Mucosa of descending colon (tissue), 3 donors: ENCODE measurements at regions not wholly inside any gene's neighbourhood (a gene's known extent, or its start where the extent isn't known, plus 50 kb on each side); places are given as distances from the start of the nearest gene placed in this dataset. TPM values are rescaled to one million over a fixed set of nuclear protein-coding genes. Genes with fewer than 3 reads are reported as not detected.
A peak's percentile ranks its signal among the peaks of the same experiment; 100 is the strongest.

Experiments
- ATAC-seq: fragments of 200-7000 bp; cut with Tn5 transposase; one replicate; pipeline ENCODE4 v1.9.1; 2020; ENCODE audit warnings: mild to moderate bottlenecking, moderate library complexity
- DNase-seq, 3 donors: peaks; one replicate each; pipeline ENCODE4 v3.0.0-alpha.2; 2020
- H3K36me3 ChIP-seq: fragments of 200-600 bp; one replicate; pipeline ENCODE4 v1.8.0; 2021; ENCODE audit warnings: low read depth, mild to moderate bottlenecking
- H3K4me1 ChIP-seq: fragments of 200-600 bp; one replicate; pipeline ENCODE4 v1.8.0; 2021; ENCODE audit warnings: low read depth, mild to moderate bottlenecking
- H3K4me3 ChIP-seq: fragments of 200-600 bp; one replicate; pipeline ENCODE4 v1.8.0; 2021; ENCODE audit warnings: mild to moderate bottlenecking
- H3K9me3 ChIP-seq: fragments of 200-600 bp; one replicate; pipeline ENCODE4 v1.8.0; 2021; ENCODE audit warnings: mild to moderate bottlenecking
- CTCF ChIP-seq: fragments of 200-600 bp; IDR thresholded peaks from one replicate; pipeline ENCODE4 v1.8.0; 2022; ENCODE audit warnings: antibody characterized with exemption, mild to moderate bottlenecking
- intact Hi-C, 2 donors: fragments of 100-400 bp; cut with DNase I in 1 of 2; cut with micrococcal nuclease in 1 of 2; formaldehyde crosslinking; loops; one replicate each; pipeline versions ENCODE4 v1.11.0 to v1.11.1; 2022; cut with DNase I, micrococcal nuclease
- microRNA-seq: library from miRNA; unstranded; fragments of <30 nt; microRNA quantifications from one replicate; pipeline ENCODE4, GENCODE V29; 2019
- donor health status: DM: no; HTN: no; CAD: no; lungs with moderate emphysema.
- donor health status: DM: no; HTN: no; CAD: no.
- donor health status: DM: no; HTN: yes; CAD: no.

DNA sequence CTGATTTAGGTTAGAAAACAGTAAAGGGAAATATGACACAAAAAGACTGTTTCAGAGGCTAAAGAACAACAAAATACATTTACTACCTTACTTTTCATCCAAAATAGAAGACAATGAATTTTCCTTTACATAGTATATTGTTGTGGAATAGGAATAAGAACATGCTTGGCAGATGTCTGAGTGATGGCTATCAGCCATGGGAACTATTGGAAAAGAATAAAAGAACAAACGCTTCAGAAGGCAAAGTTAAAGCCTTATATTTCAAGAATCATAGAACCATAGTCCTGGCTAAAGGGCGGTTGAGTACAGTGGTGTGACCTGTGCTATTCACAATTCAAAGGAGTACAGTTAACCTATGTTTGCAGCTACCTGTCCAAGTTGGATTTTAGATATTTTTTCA lies 73.9 kb upstream of the NRXN1 start:
- intact Hi-C loops: no loop called here
- no peak for TF ChIP-seq CTCF
- no peaks in the 10 kb centered on the region for H3K36me3 ChIP-seq
- ATAC-seq (no peak), DNase-seq (no peak)
- peaks cover 2% of the 10 kb centered on the region for H3K4me1 ChIP-seq
- H3K9me3 ChIP-seq: no peaks in the 10 kb centered on the region
- no peak overlapping the region for H3K4me3 ChIP-seq

DNA sequence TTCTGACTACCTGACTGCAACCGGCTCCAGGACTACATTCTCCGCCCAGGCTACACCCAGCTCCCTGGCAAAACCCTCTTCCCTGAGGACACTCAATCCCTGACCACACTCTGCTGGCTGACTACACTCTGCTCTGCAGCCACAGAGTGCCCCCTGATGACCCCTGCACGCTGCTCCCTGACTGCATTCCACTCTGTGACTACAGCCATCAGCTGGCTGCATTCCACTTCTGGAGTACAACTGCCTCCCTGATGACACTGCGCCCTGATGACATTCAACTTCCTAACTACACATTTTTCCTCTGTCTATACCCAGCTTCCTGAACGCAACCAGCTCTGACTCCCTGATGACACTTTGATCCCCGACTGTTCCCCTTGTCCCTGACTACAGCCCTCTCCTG lies 71.3 kb upstream of the NRXN1 start:
- Histone ChIP-seq H3K9me3 (no peaks in the 10 kb centered on the region), H3K4me3 (no peak overlapping the region), H3K36me3 (no peaks in the 10 kb centered on the region), H3K4me1 (peaks cover 2% of the 10 kb centered on the region)
- ATAC-seq (peak; percentile 20), DNase-seq (peak in 2 of 3 donors; percentile 1 to 21)
- intact Hi-C loops: no loop called here
- TF ChIP-seq CTCF: no peak

DNA sequence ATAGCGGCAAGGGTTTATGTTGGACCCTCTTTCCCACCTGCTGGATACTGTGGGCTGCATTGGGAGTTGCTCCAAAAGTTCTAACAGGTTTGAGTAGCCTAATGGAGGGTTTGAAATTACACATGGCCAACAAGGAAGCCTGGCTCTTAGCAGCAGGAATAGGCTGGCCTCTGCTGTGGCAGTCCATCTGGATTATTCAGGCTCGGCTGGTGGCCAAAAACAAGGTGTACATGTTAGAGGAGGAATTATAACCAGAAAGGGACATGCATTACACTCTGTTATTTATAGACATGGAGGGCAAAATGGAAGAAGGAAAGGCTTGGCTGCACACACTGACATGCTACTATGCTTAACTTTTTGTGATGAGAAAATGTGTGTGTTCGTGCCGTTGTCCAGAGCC lies 61.1 kb upstream of the NRXN1 start:
- intact Hi-C loops: no loop called here
- ATAC-seq (no peak), DNase-seq (no peak)
- no peaks in the 10 kb centered on the region for H3K9me3 ChIP-seq
- H3K36me3 ChIP-seq: no peaks in the 10 kb centered on the region
- H3K4me1 ChIP-seq: no peaks in the 10 kb centered on the region
- H3K4me3 ChIP-seq: no peak overlapping the region
- TF ChIP-seq CTCF: no peak

DNA sequence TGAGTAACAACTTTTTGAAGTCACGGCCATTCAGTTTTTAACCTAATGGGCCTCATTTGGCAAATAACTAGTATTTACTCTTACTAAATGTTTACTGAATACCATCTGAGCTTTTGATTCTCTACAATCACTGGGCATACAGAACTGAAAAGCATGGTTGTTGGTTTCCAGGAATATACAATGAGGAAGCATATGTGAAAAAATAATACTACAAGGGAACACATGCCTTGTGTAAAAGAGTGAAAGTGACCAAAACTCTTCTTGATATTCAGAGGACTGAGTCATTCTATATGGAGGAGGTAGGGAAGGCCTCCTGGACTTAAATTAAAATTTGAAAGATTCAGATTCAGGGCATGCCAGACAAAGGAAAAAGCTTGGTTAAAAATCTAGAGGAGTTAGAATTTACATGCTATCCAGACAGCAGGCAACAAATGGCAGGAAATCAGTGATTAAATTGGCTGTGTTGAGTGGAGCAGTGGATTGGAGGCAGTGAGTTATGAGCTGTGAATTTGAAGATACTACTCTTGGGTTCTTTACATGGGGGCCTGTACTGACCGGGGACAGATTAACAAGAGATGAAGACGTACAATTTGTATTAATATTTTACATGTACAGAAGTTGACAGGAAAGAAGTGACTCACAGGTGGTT lies 53.6 kb upstream of the NRXN1 start:
- no peak for DNase-seq
- no peak for TF ChIP-seq CTCF
- intact Hi-C loops: no loop called here
- Histone ChIP-seq H3K4me1 (no peaks in the 10 kb centered on the region), H3K4me3 (no peak overlapping the region), H3K36me3 (no peaks in the 10 kb centered on the region), H3K9me3 (no peaks in the 10 kb centered on the region)
- ATAC-seq: no peak

DNA sequence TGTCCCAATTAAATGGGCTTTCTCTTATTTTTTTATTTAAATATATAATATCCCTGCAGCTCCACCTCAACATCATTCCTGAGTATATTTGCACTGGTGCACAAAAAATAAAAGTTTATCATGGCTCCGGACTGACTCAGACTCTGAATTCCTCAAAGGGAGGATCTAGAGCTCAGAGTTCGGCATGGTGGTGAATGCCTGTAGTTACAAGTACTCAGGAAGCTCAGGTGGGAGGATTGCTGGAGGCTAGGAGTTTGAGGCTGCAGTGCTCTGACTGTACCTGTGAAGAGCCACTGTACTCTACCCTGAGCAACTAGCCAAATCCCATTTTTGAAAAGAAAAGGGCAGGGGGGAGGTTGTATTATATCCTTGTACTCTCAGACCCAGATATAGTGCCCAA lies 52.8 kb upstream of the NRXN1 start:
- H3K36me3 ChIP-seq: no peaks in the 10 kb centered on the region
- TF ChIP-seq CTCF: no peak
- ATAC-seq (no peak), DNase-seq (no peak)
- H3K4me3 ChIP-seq: no peak overlapping the region
- intact Hi-C loops: no loop called here
- H3K4me1 ChIP-seq: no peaks in the 10 kb centered on the region
- H3K9me3 ChIP-seq: no peaks in the 10 kb centered on the region

Small RNA genes in the stretch of these regions (microRNA-seq; reads per million reads assigned to microRNA genes)
- not detected for gene MIR4431
